GM21390 (cell line): ENCODE measurements at regions not wholly inside any gene's neighbourhood (a gene's known extent, or its start where the extent isn't known, plus 50 kb on each side); places are given as distances from the start of the nearest gene placed in this dataset.

Source experiments
- ATAC-seq: cut with Tn5 transposase; IDR thresholded peaks from one replicate; pipeline ENCODE4 v1.9.1; 2021; ENCODE audit not compliant: unreplicated experiment

GRCh38 chr5:68161156-68161555 lies 54.4 kb upstream of the PIK3R1 start:
- no peak for ATAC-seq

GRCh38 chr5:68159224-68159951 lies 56.2 kb upstream of the PIK3R1 start:
- no peak for ATAC-seq

GRCh38 chr5:68155940-68156339 lies 59.6 kb upstream of the PIK3R1 start:
- ATAC-seq: no peak

GRCh38 chr5:68154119-68154857 lies 61.3 kb upstream of the PIK3R1 start:
- no peak for ATAC-seq

GRCh38 chr5:68151812-68152211 lies 63.7 kb upstream of the PIK3R1 start:
- ATAC-seq: no peak

GRCh38 chr5:68149189-68149588 lies 66.4 kb upstream of the PIK3R1 start:
- no peak for ATAC-seq

- peak; percentile 48 for ATAC-seq
Observed at GRCh38 chr5:68148096-68148495, 67.5 kb upstream of the PIK3R1 start.

GRCh38 chr5:68147659-68148058 lies 67.9 kb upstream of the PIK3R1 start:
- ATAC-seq: peak; percentile 6

GRCh38 chr5:68141494-68141893 lies 74.1 kb upstream of the PIK3R1 start:
- ATAC-seq: no peak

GRCh38 chr5:68140763-68141162 lies 74.8 kb upstream of the PIK3R1 start:
- ATAC-seq: peak; percentile 51

- no peak for ATAC-seq
Observed at GRCh38 chr5:68139611-68140441, 75.7 kb upstream of the PIK3R1 start.

- no peak for ATAC-seq
Observed at GRCh38 chr5:68137511-68138140, 77.9 kb upstream of the PIK3R1 start.

GRCh38 chr5:68134669-68135313 lies 80.8 kb upstream of the PIK3R1 start:
- no peak for ATAC-seq

- no peak for ATAC-seq
Observed at GRCh38 chr5:68134033-68134668, 81.4 kb upstream of the PIK3R1 start.

- no peak for ATAC-seq
Observed at GRCh38 chr5:68130253-68130652, 85.3 kb upstream of the PIK3R1 start.

- no peak for ATAC-seq
Observed at GRCh38 chr5:68129364-68129763, 86.2 kb upstream of the PIK3R1 start.

- ATAC-seq: no peak
Observed at GRCh38 chr5:68126886-68127285, 88.7 kb upstream of the PIK3R1 start.

- no peak for ATAC-seq
Observed at GRCh38 chr5:68122439-68123328, 92.9 kb upstream of the PIK3R1 start.

- ATAC-seq: no peak
Observed at GRCh38 chr5:68116868-68117411, 98.6 kb upstream of the PIK3R1 start.
